RWPE1 (cell line): ENCODE measurements at regions not wholly inside any gene's neighbourhood (a gene's known extent, or its start where the extent isn't known, plus 50 kb on each side); places are given as distances from the start of the nearest gene placed in this dataset.

ENCODE experiments used
- CTCF ChIA-PET: fragments of 350-600 bp; sonication (Branson Sonifier 250); formaldehyde crosslinking; extraction: SDS; loops from one replicate; lab custom pipeline; 2021; lab: Yijun Ruan, JAX
- POLR2A ChIA-PET: fragments of 400-600 bp; formaldehyde crosslinking; extraction: SDS; loops from one replicate; lab custom pipeline; 2020; ENCODE audit warnings: antibody characterized with exemption; ENCODE audit not compliant: low non-redundant PET; lab: Yijun Ruan, JAX
- DNase-seq: peaks from one replicate; pipeline ENCODE4 v3.0.0; 2012; ENCODE audit warnings: low spot score
- H3K27ac ChIP-seq: fragments of 450-650 bp; 2 replicates; pipeline ENCODE4 v1.5.1; 2017
- TF ChIP-seq, protein P1 (sequence below): fragments of 450-650 bp; conservative IDR thresholded peaks from 2 replicates; pipeline ENCODE4 v1.5.1; 2017; ENCODE audit warnings: low read depth, mild to moderate bottlenecking

DNA sequence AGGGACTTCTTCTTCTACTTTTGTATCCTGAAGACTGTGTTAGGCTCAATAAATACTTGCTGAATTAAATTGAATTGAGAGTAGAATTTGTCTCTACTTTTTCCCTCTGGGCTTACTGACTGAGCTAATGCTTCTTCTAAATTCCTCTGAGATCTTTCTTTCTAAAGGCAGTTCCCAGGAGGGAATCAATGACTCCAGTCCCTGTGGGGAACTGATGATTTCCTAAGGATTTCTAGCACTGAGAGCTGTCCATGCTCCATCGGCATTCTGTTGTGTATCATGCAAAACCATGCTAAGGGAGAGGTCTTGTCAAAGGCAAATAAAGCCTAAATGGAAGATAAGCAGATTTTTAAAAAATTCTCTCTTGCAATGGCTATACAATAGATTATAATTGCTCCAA, 148.8 kb upstream of the KIRREL3 start:
- DNase-seq = no peak
- TF ChIP-seq, protein P1, sequence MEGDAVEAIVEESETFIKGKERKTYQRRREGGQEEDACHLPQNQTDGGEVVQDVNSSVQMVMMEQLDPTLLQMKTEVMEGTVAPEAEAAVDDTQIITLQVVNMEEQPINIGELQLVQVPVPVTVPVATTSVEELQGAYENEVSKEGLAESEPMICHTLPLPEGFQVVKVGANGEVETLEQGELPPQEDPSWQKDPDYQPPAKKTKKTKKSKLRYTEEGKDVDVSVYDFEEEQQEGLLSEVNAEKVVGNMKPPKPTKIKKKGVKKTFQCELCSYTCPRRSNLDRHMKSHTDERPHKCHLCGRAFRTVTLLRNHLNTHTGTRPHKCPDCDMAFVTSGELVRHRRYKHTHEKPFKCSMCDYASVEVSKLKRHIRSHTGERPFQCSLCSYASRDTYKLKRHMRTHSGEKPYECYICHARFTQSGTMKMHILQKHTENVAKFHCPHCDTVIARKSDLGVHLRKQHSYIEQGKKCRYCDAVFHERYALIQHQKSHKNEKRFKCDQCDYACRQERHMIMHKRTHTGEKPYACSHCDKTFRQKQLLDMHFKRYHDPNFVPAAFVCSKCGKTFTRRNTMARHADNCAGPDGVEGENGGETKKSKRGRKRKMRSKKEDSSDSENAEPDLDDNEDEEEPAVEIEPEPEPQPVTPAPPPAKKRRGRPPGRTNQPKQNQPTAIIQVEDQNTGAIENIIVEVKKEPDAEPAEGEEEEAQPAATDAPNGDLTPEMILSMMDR = no peak
- ChIA-PET CTCF (no interaction called here), POLR2A (no interaction called here)
- H3K27ac ChIP-seq = no peak overlapping the region

DNA sequence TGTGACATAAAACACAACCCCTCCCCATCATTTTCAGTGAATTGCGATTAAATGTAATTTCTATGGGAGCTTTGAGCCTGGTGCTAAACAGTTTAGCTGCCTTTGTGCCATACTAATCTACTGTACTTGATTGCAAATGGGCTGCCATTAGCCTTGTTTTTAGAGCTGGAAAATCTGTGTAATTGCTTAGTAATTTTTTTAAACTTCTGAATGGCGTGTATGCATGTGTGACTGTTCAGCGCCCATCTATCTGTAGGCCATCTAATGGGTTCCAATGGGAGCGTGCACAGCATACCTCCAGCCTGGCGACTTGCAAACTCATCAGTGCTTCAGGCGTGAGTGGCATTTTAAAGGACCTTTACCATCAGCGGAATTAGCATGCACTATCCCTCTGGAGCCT, 142.7 kb upstream of the KIRREL3 start:
- POLR2A ChIA-PET = no interaction called here
- CTCF ChIA-PET = no interaction called here
- H3K27ac ChIP-seq = no peak overlapping the region
- TF ChIP-seq, protein P1 = no peak
- DNase-seq = no peak

DNA sequence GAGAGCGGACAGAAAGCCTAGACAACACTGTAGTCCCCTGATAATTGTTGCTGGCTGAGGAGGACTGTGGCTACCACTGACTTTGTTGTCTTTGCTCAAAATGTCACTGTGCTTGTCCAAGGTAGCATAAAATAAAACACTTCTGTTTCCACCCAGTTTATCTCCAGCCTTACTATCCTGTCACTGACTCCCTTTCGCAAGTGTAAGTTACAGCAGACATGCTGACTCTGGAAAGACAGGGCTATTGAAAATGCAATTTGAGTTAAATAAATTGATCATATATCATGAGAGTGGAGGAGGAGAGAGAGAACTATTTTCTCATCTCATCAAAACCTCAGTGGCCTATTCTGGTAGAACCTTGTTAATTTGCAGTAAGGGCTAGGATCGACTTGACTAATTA, 138.0 kb upstream of the KIRREL3 start:
- ChIA-PET POLR2A (no interaction called here), CTCF (no interaction called here)
- TF ChIP-seq, protein P1 = no peak
- no peak for DNase-seq
- no peak overlapping the region for H3K27ac ChIP-seq

DNA sequence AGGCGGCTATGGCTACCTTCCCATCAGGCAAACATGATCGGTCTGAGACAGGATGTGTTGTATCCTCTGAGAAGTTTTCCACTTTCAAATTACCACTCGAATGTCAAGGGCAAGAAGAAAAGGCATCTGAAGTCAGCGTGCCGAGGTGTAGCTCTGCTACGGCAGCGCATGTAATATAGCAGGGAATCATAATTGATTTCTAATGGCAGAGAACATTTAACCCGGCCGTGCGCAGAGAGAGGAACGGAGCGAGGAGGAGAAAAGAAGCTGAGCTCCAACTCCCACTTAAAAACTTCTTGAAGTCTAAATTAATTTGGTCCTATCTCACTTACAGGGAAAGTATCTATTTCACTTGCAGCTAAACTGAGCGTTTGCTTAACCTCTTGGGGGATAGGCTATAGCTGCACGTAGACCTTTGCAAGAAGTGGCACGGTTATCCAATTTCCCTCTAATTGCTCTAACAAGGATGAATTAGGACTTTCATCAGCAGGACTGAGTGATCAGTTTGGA, 137.3 kb upstream of the KIRREL3 start:
- DNase-seq = no peak
- ChIA-PET POLR2A (interaction anchor here (0.5 kb wide), 1 partner anchor 17 kb away, joined by 6 read pairs; no protein-coding TSS in a partner anchor), CTCF (no interaction called here)
- TF ChIP-seq, protein P1 = no peak
- no peak overlapping the region for H3K27ac ChIP-seq

DNA sequence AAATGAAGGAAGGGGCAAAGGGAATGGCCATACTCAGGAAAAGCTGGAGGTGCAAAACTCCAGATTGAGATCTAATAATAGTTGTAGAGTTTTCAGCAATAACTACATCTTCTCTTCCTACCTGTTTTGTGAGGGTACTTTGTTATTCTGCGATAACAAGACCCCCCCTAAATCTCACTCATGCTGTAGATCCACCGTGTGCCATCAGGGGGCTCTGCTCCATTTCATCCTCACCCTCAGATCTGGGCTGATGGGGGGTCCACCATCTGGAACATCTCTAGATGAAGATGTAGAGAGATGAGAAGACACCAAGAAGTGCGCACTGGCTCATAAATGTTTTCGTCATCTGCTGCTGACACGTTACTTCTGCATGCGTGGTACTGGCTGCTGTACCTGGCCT, 135.9 kb upstream of the KIRREL3 start:
- no peak overlapping the region for H3K27ac ChIP-seq
- TF ChIP-seq, protein P1 = no peak
- CTCF ChIA-PET = no interaction called here
- POLR2A ChIA-PET = no interaction called here
- DNase-seq = no peak

DNA sequence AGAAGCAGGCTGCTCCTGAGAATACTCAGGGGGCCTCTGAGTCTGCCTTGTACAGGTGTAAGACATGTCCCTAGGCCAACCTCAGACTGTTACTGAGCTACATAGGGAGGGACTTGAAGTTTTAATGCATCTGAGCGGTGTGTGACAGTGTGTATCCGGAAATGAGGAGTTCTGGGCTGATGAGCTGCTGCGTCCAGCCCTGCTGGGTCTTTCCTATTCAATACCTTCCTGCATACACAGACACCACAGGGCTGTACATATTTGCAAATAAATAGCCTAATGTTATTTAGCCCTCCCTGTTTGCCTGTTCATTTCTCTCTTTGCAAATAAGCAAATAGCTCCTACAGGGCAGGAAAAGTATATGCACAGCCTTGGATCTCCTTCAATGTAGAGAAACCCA, 134.7 kb upstream of the KIRREL3 start:
- no peak overlapping the region for H3K27ac ChIP-seq
- POLR2A ChIA-PET = no interaction called here
- DNase-seq = no peak
- CTCF ChIA-PET = interaction anchor here (0.7 kb wide), 1 partner anchor 511 kb away, joined by 3 read pairs; no protein-coding TSS in a partner anchor
- TF ChIP-seq, protein P1 = no peak
